ENCODE measurements at regions not wholly inside any gene's neighbourhood (a gene's known extent, or its start where the extent isn't known, plus 50 kb on each side); places are given as distances from the start of the nearest gene placed in this dataset.

DNA sequence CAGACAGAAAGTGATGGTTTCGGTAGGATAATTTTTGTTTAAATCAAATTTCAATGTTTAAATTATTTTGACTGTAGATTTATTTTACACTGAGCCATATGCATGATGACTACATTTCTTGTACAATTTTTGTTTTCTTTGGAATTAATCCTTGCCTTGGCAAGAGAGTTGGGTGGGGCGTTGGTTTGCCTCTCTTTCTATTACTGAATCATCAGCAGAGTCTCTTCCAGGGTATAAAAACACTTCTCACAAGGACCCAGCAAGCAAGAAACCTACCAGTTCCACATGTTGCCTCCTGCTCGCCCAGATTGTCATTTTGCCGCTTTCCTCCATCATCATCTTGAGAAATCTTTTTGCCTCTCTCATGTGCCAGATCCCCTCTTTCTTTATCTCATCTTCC is 455.0 kb upstream of the DMAC1 start:
- WGBS, 2 donors (ENCODE audit: low coverage in 1 of 2) = 66 to 70% methylated on average over 3 to 4 of the region's 4 CpGs
- Histone ChIP-seq H3K36me3 (no peaks in the 10 kb centered on the region), H3K27ac (no peak overlapping the region), H3K4me3 (no peak overlapping the region), H3K9me3 (no peaks in the 10 kb centered on the region), H3K4me1 (no peaks in the 10 kb centered on the region), H3K27me3 (no peaks in the 10 kb centered on the region)
- TF ChIP-seq POLR2A (IDR thresholded peaks at IDR 0.05) (no peak), EP300 (IDR thresholded peaks at IDR 0.05) (no peak), POLR2AphosphoS5 (IDR thresholded peaks at IDR 0.05) (no peak)
- TF ChIP-seq, protein P1, sequence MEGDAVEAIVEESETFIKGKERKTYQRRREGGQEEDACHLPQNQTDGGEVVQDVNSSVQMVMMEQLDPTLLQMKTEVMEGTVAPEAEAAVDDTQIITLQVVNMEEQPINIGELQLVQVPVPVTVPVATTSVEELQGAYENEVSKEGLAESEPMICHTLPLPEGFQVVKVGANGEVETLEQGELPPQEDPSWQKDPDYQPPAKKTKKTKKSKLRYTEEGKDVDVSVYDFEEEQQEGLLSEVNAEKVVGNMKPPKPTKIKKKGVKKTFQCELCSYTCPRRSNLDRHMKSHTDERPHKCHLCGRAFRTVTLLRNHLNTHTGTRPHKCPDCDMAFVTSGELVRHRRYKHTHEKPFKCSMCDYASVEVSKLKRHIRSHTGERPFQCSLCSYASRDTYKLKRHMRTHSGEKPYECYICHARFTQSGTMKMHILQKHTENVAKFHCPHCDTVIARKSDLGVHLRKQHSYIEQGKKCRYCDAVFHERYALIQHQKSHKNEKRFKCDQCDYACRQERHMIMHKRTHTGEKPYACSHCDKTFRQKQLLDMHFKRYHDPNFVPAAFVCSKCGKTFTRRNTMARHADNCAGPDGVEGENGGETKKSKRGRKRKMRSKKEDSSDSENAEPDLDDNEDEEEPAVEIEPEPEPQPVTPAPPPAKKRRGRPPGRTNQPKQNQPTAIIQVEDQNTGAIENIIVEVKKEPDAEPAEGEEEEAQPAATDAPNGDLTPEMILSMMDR (IDR thresholded peaks at IDR 0.05) = no peak
- ATAC-seq = no peak

DNA sequence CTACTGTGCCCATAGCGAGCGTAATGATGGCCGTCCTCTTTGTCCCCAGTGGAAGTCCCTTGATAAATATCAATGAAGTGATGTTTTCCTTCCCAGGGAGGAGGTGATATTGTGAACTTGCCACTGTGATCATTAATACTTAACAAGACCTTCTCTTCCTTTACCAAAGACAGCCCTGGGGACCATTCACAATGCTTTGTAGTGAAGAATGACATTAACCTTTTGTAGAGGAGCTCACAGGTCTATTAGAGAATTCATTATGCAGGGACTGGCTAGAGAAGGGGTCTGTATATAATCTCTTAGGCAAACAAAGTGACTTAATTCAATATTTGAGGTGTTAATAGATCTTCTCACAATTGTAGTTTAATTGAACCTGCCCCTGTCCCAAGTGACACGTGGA is 452.9 kb upstream of the DMAC1 start:
- ATAC-seq = no peak
- 76 to 91% methylated on average over 2 to 4 of the region's 4 CpGs for WGBS, 2 donors (ENCODE audit: low coverage in 1 of 2)
- H3K4me3 ChIP-seq = no peak overlapping the region
- H3K27me3 ChIP-seq = no peaks in the 10 kb centered on the region
- TF ChIP-seq POLR2A (IDR thresholded peaks at IDR 0.05) = no peak
- TF ChIP-seq, protein P1 (IDR thresholded peaks at IDR 0.05) = no peak
- TF ChIP-seq POLR2AphosphoS5 (IDR thresholded peaks at IDR 0.05) = no peak
- TF ChIP-seq EP300 (IDR thresholded peaks at IDR 0.05) = no peak
- no peaks in the 10 kb centered on the region for H3K4me1 ChIP-seq
- no peaks in the 10 kb centered on the region for H3K36me3 ChIP-seq
- no peaks in the 10 kb centered on the region for H3K9me3 ChIP-seq
- no peak overlapping the region for H3K27ac ChIP-seq

DNA sequence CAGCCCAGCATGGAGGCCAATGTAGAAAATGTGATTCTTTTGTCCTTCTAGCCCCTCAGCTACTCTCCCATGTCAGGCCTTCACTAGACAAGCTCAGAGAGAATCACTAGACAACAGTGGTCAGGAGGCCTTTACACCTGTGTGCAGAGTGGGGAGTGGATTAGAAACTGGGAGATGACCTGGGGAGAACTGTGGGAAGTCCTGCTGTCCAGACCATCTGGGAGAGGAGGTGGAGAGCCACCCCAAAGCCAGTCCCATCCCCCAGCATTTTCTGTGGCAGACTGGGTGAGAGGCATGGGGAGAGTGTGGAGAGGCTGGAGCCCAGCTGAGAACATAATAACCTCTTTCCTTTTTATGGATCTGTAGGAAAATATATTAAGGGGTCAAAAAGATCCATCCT is 452.0 kb upstream of the DMAC1 start:
- no peaks in the 10 kb centered on the region for H3K36me3 ChIP-seq
- no peak for ATAC-seq
- H3K9me3 ChIP-seq = no peaks in the 10 kb centered on the region
- no peaks in the 10 kb centered on the region for H3K27me3 ChIP-seq
- no peak overlapping the region for H3K27ac ChIP-seq
- TF ChIP-seq EP300 (IDR thresholded peaks at IDR 0.05) (no peak), POLR2A (IDR thresholded peaks at IDR 0.05) (no peak), POLR2AphosphoS5 (IDR thresholded peaks at IDR 0.05) (no peak)
- TF ChIP-seq, protein P1 (IDR thresholded peaks at IDR 0.05) = no peak
- no peaks in the 10 kb centered on the region for H3K4me1 ChIP-seq
- H3K4me3 ChIP-seq = no peak overlapping the region

DNA sequence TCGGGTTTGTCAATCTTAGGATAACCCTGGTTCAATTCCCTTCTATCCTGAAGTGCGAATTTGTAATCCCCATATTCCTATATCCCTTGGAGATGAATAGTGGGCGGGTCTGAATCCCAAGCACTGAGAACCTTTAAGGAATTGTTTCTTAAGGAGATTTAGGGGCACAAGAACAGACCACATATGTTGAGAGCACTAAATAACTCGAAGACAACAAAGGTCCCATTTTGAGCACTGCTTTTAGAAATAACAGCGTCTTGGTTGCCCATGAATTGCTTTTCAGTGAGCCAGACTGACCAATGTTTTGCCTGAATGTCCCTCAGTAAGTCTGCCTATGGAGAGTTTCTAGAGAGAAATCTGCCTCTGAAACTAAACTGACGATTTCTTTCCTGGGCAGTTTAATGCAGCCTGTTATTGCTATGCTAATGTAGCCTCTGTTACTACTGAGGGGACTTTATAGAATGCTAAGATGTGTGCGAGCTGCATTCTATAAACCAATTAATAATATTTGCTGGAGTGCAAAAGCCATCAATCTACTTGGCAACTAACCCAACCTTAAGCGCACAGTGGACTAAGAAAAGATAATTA is 445.0 kb upstream of the DMAC1 start:
- Histone ChIP-seq H3K4me1 (no peaks in the 10 kb centered on the region), H3K9me3 (no peaks in the 10 kb centered on the region), H3K4me3 (no peak overlapping the region), H3K36me3 (no peaks in the 10 kb centered on the region), H3K27ac (no peak overlapping the region), H3K27me3 (no peaks in the 10 kb centered on the region)
- TF ChIP-seq, protein P1 (IDR thresholded peaks at IDR 0.05) = no peak
- no peak for TF ChIP-seq POLR2A (IDR thresholded peaks at IDR 0.05)
- TF ChIP-seq EP300 (IDR thresholded peaks at IDR 0.05) = no peak
- TF ChIP-seq POLR2AphosphoS5 (IDR thresholded peaks at IDR 0.05) = no peak
- WGBS, 2 donors (ENCODE audit: low coverage in 1 of 2) = 83 to 86% methylated on average over 5 to 8 of the region's 8 CpGs
- ATAC-seq = no peak

DNA sequence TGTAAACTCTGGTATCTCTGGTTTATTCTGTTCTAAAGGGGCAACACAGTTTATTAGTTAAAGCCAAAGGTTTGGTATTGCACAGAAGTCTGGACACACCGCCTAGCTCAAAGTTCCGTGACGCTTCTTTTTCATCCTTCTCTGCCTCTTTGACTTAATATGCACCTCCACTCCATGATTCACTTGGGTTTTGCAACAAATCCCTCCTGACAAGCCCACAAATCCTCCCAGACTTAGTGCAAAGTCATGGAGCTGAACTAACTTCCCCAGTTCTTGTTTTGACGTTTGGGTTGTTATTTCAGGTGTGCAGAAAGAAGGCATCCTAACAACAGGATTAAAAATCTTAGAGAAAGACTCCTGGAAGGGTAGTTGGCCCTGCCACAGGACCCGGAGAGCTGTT is 441.6 kb upstream of the DMAC1 start:
- ATAC-seq = no peak
- Histone ChIP-seq H3K9me3 (no peaks in the 10 kb centered on the region), H3K27me3 (no peaks in the 10 kb centered on the region), H3K27ac (no peak overlapping the region), H3K4me1 (no peaks in the 10 kb centered on the region), H3K4me3 (no peak overlapping the region), H3K36me3 (no peaks in the 10 kb centered on the region)
- 37 to 42% methylated on average over 5 of the region's 5 CpGs for WGBS, 2 donors (ENCODE audit: low coverage in 1 of 2)
- TF ChIP-seq EP300 (IDR thresholded peaks at IDR 0.05) = no peak
- no peak for TF ChIP-seq POLR2AphosphoS5 (IDR thresholded peaks at IDR 0.05)
- TF ChIP-seq, protein P1 (IDR thresholded peaks at IDR 0.05) = no peak
- no peak for TF ChIP-seq POLR2A (IDR thresholded peaks at IDR 0.05)

All from gastroesophageal sphincter (tissue), 4 donors.